BE2C (cell line): ENCODE measurements at regions not wholly inside any gene's neighbourhood (a gene's known extent, or its start where the extent isn't known, plus 50 kb on each side); places are given as distances from the start of the nearest gene placed in this dataset.

Experiments used
- DNase-seq: peaks from one replicate; pipeline ENCODE4 v3.0.0-alpha.2; 2020
- H3K27me3 ChIP-seq: fragments of 250-450 bp; sonication (Bioruptor Pico); 2 replicates; pipeline ENCODE4 v1.5.1; 2020; ENCODE audit warnings: mild to moderate bottlenecking
- H3K36me3 ChIP-seq: fragments of 250-450 bp; sonication (Bioruptor Pico); 2 replicates; pipeline ENCODE4 v1.5.1; 2020; ENCODE audit warnings: mild to moderate bottlenecking
- H3K4me1 ChIP-seq: fragments of 250-450 bp; sonication (Bioruptor Pico); 2 replicates; pipeline ENCODE4 v1.5.1; 2020
- H3K4me3 ChIP-seq: 2 replicates; pipeline ENCODE4 v1.5.1; 2011; ENCODE audit warnings: low read depth, low read length
- H3K9me3 ChIP-seq: fragments of 250-450 bp; sonication (Bioruptor Pico); 2 replicates; pipeline ENCODE4 v1.5.1; 2020
- CTCF ChIP-seq: IDR thresholded peaks from 2 replicates; pipeline ENCODE4 v1.5.1; 2012; ENCODE audit warnings: mild to moderate bottlenecking, low read depth, low read length

- no peak for TF ChIP-seq CTCF
- Histone ChIP-seq H3K4me1 (no peaks in the 10 kb centered on the region), H3K9me3 (no peaks in the 10 kb centered on the region), H3K4me3 (no peak overlapping the region), H3K27me3 (no peaks in the 10 kb centered on the region), H3K36me3 (no peaks in the 10 kb centered on the region)
- DNase-seq, result no peak
These were observed 368.9 kb upstream of the JARID2 start for GRCh38 chr6:14876778-14877613.

- H3K4me1 ChIP-seq, result no peaks in the 10 kb centered on the region
- no peaks in the 10 kb centered on the region for H3K27me3 ChIP-seq
- no peak overlapping the region for H3K4me3 ChIP-seq
- no peaks in the 10 kb centered on the region for H3K36me3 ChIP-seq
- no peak for DNase-seq
- no peak for TF ChIP-seq CTCF
- no peaks in the 10 kb centered on the region for H3K9me3 ChIP-seq
These were observed 368.1 kb upstream of the JARID2 start for GRCh38 chr6:14877758-14878157.

GRCh38 chr6:14880052-14880451 is 365.8 kb upstream of the JARID2 start:
- no peak for TF ChIP-seq CTCF
- no peak for DNase-seq
- Histone ChIP-seq H3K36me3 (no peaks in the 10 kb centered on the region), H3K4me3 (no peak overlapping the region), H3K9me3 (no peaks in the 10 kb centered on the region), H3K27me3 (no peaks in the 10 kb centered on the region), H3K4me1 (no peaks in the 10 kb centered on the region)

- no peak for DNase-seq
- H3K4me3 ChIP-seq, result no peak overlapping the region
- H3K27me3 ChIP-seq, result no peaks in the 10 kb centered on the region
- no peaks in the 10 kb centered on the region for H3K4me1 ChIP-seq
- no peak for TF ChIP-seq CTCF
- H3K9me3 ChIP-seq, result no peaks in the 10 kb centered on the region
- no peaks in the 10 kb centered on the region for H3K36me3 ChIP-seq
These were observed 365.2 kb upstream of the JARID2 start for GRCh38 chr6:14880677-14881076.

GRCh38 chr6:14881398-14881797 is 364.5 kb upstream of the JARID2 start:
- no peak for DNase-seq
- H3K4me1 ChIP-seq, result no peaks in the 10 kb centered on the region
- H3K36me3 ChIP-seq, result no peaks in the 10 kb centered on the region
- no peaks in the 10 kb centered on the region for H3K27me3 ChIP-seq
- H3K9me3 ChIP-seq, result no peaks in the 10 kb centered on the region
- TF ChIP-seq CTCF, result no peak
- no peak overlapping the region for H3K4me3 ChIP-seq

- Histone ChIP-seq H3K4me1 (no peaks in the 10 kb centered on the region), H3K27me3 (no peaks in the 10 kb centered on the region), H3K4me3 (no peak overlapping the region), H3K36me3 (no peaks in the 10 kb centered on the region), H3K9me3 (no peaks in the 10 kb centered on the region)
- DNase-seq, result no peak
- no peak for TF ChIP-seq CTCF
These were observed 363.4 kb upstream of the JARID2 start for GRCh38 chr6:14882394-14883026.
